Activated CD4-positive, alpha-beta T cell treated with anti-CD3 and anti-CD28 coated beads, Interleukin-2, amount 50 U/mL, for 1 hour (primary cell): ENCODE measurements at regions not wholly inside any gene's neighbourhood (a gene's known extent, or its start where the extent isn't known, plus 50 kb on each side); places are given as distances from the start of the nearest gene placed in this dataset.
A peak's percentile ranks its signal among the peaks of the same experiment; 100 is the strongest.
"Not testable (repeated sequence)": the region's sequence is repeated elsewhere in the genome, so short reads cannot be mapped to it uniquely, and the experiment has no call there.

Experiments used
- DNase-seq: peaks from one replicate; pipeline ENCODE4 v3.0.0-alpha.2; 2020

GRCh38 chr2:234272069-234272850 is 221.8 kb downstream of the SPP2 start:
- no peak for DNase-seq

- DNase-seq, result no peak
Observed at GRCh38 chr2:234271338-234271737, 220.8 kb downstream of the SPP2 start.

DNA sequence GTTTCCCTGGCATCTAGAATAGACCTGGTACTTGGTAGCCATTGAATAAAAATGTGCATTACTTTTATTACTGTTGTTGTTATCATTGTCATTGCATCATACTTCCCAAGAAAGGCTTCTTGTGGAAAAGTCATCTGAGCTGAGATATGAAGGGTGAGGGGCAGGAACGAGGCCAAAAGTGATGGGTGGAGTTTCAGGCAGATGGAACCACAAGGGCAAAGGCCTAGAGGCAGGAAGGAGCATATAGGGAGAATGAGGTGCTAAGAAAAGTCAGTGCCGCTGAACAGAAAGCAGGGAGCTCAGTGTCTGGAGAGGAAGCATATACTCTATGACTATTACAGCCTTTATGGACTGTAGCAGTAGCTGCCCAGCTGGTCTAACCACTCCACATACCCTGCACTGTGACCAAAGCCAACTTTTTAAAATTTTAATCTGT is 219.3 kb downstream of the SPP2 start:
- no peak for DNase-seq

GRCh38 chr2:234267534-234267933 is 217.0 kb downstream of the SPP2 start:
- DNase-seq, result no peak

- DNase-seq, result no peak
Observed at GRCh38 chr2:234266952-234267351, 216.4 kb downstream of the SPP2 start.

DNA sequence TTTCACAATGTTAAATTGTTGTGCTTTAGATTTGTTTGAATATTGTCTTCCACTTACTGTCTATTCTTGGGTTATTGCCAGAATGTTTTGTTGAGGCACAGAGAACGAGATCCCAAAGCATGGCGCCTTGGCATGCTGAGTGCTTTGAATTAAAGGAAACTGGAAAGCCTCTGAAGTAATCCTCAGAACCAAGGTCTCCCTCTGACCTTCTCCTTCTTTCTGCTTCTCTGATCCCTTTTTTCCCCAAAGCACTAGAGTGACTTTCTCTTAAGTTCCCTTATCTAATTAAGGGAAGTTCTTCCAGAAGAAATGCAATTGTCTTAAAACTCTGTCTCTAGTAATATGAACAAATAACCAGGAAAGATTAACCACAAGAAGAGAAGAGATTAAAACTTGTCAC is 214.7 kb downstream of the SPP2 start:
- no peak for DNase-seq

GRCh38 chr2:234261736-234262135 is 211.2 kb downstream of the SPP2 start:
- DNase-seq, result no peak

DNA sequence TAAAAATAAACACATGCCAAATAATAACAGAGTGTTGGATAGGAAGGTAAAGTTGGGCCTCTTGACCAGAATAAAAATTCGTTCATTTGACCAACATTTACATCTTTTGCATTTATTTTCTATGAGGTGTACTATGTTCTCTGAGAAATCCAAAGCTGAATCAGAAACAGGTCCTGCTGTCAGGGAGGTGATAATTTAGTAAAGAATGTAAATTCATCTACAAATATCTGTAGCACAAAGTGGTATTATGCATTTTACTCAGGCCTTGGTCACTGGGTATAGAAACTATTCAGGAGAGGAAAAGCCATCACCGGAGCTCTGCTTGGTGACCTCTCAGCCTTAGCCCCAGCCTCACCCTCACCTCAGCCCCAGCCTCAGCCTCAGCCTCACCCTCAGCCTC is 208.9 kb downstream of the SPP2 start:
- DNase-seq, result no peak

DNA sequence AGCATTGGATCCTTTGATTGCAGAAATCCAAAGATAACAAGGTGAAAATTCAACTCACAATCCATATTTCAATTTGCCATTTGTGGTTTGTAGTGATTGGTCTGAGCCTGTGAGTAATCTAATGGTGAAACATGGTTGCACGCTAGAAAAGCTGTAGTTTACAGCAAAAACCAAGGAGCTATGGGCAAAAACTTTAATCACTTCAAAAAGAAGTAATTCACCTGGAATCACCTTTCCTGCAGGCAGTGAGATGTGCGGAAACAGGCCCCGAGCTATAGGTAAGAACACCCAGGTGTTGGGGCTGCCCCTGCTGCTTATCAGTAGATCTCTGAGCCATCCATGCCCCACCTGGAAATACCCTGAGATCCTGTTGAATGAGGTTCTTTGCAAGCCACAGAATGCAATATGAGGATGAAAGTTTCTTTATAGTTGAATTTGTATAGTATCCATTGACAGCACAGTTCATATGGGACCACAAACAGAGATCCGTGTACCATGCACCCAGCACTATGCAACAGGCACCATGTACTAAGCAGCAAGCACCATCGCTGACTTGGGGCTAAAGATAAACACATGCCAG is 208.2 kb downstream of the SPP2 start:
- DNase-seq, result no peak

GRCh38 chr2:234257859-234258561 is 207.5 kb downstream of the SPP2 start:
- DNase-seq, result peak; percentile 8

DNA sequence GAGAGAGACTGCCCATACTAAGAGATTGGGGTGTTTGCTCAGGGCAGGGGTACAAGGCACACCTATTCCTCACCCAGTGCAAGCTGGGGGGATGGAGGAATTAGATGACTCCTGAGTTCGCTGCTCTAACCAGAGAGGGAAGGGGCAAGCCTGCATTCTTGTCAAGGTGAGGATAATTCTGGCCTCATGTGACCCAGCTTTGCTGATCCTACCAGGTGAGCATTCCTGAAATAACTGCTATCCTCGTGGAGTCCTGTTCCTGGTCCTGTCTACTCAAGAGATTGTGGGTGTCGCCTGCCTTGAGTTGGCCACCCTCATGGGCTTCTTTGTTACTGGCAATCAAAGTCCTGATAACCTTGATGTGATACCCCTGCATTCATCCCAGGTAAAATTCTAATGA is 206.0 kb downstream of the SPP2 start:
- no peak for DNase-seq

- no peak for DNase-seq
Observed at GRCh38 chr2:234254783-234255521, 204.4 kb downstream of the SPP2 start.

DNA sequence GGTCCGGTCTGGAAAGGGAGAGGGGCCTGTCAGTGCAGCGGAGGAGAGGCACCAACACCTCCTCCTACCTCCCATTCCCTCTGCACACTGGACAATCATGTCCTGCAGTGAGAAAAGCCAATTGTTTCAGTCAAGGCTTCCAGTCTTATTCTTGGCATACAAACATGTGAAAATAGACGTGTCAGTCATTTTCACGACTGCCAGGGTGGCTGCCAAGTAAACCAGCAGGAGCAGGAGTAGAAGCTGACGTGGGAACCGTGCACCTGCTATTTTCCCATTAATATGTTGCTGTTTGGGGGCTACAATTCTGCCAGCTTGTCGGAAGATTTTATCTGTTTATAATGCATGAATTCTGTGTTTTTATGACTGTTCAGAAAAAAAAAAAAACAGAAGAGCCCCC is 202.3 kb downstream of the SPP2 start:
- no peak for DNase-seq

DNA sequence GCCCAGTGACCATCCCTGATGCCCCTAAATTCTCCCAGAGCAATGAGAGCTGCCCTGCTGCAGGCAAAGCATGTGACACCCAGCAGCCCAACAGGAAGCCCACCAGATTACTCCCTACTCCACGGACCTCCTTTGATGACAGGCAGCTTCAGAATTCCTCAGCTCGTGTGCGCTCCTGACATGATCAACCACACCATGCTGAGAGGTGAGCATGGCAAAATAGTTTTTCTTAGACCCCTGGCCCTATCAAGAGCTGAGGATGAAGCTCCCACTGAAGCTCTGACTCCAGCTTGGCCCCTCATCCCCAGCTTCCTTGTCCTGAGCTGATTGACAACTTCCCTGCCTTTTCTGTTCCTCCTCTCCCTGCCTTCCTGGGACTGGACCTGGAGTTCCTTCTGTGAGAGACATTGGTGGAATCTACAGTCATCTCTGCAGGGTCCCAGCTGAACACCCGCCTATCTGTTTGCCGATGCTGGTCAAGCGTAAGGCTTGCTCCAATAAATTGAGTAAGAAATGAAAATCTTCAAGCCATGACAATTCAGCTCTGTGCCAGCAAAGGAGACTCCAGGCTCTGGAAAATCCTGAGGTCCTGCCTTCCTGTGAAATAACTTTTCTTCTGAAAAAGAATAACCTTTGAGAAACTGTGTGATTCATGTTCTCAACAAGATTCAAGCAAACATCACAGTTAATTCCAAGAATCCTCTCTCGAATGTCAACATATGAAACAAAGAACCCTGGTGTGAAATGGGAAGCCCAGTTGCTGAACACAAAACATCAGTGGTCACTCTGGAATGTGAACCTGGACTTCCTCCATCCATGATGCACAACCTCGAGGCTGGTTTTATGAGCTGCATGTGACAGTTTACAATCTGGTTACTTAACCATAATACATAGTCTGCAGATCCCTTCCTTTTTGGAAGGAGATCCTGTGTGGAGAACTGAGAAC is 201.1 kb downstream of the SPP2 start:
- DNase-seq, result no peak

DNA sequence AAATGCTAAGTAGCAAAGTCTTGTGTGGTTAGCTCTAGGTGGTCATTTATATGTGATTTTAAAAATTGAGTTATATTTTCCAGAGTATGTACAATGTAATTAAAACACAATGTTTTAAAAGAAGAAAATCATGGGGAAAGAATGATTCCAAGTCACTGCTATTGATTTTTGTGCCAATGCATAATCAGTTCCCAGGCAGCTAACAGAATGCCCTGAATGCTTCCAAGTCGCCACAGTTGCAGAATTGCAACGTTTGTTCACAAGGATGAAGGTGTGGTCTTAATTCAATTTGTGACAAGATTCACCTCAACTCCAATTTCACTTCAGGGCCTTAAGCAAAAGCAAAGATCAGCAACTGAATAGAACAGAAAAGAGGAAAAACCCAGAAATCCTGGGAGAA is 200.4 kb downstream of the SPP2 start:
- no peak for DNase-seq

DNA sequence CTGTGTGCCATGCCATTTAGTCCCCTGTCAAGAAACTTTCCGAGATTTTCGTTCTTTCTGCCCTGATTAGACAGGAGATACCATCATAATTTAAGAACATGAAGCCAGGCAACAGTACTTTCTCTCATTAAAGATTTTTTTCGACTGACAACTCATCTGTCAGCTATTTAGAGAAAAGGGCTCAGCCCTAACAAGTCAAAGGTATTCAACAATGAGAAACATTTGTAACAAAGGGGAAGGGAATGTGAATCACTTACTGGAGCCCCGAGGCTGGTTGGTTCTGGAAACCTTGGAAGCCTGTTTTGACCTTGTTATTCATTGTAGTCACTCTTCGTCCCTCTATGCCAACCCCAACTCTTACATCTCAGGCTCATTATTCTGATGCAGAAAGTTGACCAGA is 199.4 kb downstream of the SPP2 start:
- DNase-seq, result no peak

- DNase-seq, result no peak
Observed at GRCh38 chr2:234249034-234249735, 198.7 kb downstream of the SPP2 start.

DNA sequence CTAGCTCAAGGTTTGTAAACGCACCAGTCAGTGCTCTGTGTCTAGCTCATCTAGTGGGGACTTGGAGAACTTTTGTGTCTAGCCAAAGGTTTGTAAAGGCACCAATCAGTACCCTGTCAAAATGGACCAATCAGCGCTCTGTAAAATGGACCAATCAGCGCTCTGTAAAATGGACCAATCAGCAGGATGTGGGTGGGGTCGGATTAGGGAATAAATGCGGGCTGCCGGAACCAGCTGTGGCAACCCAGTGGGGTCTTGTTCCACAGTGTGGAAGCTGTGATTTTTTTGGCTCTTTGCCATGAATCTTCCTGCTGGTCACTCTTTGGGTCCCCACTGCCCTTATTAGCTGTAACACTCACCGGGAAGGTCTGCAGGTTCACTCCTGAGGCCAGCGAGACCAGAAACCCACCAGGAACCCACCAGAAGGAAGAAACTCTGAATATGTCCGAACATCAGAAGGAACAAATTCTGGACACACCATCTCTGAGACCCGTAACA is 197.8 kb downstream of the SPP2 start:
- not testable (repeated sequence) for DNase-seq

DNA sequence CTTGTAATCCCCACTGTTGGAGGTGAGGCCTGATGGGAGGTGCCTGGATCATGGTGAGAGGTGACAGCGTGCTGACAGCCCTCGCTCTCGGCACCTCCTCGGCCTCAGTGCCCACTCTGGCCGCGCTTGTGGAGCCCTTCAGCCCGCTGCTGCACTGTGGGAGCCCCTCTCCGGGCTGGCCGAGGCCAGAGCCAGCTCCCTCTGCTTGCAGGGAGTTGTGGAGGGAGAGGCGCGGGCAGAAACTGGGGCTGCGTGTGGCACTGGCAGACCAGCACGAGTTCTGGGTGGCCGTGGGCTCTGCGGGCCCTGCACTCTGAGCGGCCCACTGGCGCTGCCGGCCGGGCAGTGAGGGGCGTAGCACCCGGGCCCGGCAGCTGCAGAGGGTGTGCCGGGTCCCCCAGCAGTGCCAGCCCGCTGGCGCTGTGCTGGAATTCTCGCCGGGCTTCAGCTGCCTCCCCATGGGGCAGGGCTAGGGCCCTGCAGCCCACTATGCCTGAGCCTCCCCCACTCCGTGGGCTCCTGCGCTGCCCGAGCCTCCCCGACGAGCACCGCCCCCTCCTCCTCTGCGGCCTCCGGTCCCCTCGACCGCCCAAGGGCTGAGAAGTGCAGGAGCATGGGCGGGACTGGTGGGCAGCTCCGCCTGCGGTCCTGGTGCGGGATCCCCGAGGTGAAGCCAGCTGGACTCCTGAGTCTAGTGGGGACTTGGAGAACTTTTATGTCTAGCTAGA is 197.1 kb downstream of the SPP2 start:
- DNase-seq, result no peak

DNA sequence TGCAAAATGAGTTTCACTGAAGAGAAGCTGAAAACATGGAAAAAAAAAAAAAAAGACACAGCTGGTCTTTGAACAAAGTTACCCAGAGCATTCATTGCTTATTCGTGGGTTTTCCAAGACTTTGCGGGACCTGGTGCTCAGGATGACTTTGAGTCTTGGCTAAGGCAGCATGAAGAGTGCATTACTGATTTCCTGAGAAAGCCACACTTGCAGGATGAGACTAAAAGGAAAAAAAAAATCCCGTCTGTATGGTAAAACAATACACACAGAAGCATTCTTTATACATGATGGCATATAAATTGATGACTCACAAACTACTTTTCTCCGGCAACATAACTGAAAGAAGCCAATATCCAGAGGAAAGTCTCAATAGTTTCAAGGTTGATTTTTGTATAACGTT is 195.4 kb downstream of the SPP2 start:
- no peak for DNase-seq
